Islet precursor cell (in vitro differentiated cells): ENCODE measurements at regions not wholly inside any gene's neighbourhood (a gene's known extent, or its start where the extent isn't known, plus 50 kb on each side); places are given as distances from the start of the nearest gene placed in this dataset.
A peak's percentile ranks its signal among the peaks of the same experiment; 100 is the strongest.
"Not testable (repeated sequence)": the region's sequence is repeated elsewhere in the genome, so short reads cannot be mapped to it uniquely, and the experiment has no call there.

Source experiments
- DNase-seq: peaks from one replicate; pipeline ENCODE4 v3.0.0-alpha.2; 2018

GRCh38 chr3:110494728-110495127 lies 576.9 kb upstream of the NECTIN3 start:
- no peak for DNase-seq

- no peak for DNase-seq
Observed at GRCh38 chr3:110495201-110495927, 576.3 kb upstream of the NECTIN3 start.

GRCh38 chr3:110504401-110504800 lies 567.2 kb upstream of the NECTIN3 start:
- DNase-seq = no peak

- DNase-seq = no peak
Observed at GRCh38 chr3:110504901-110505300, 566.7 kb upstream of the NECTIN3 start.

GRCh38 chr3:110506890-110507289 lies 564.7 kb upstream of the NECTIN3 start:
- DNase-seq = no peak

- not testable (repeated sequence) for DNase-seq
Observed at GRCh38 chr3:110507570-110507969, 564.0 kb upstream of the NECTIN3 start.

- no peak for DNase-seq
Observed at GRCh38 chr3:110512961-110513360, 558.7 kb upstream of the NECTIN3 start.

GRCh38 chr3:110518031-110518430 lies 553.6 kb upstream of the NECTIN3 start:
- no peak for DNase-seq

GRCh38 chr3:110519071-110519470 lies 552.5 kb upstream of the NECTIN3 start:
- DNase-seq = no peak

- DNase-seq = no peak
Observed at GRCh38 chr3:110521019-110521418, 550.6 kb upstream of the NECTIN3 start.

- not testable (repeated sequence) for DNase-seq
Observed at GRCh38 chr3:110525558-110526064, 546.0 kb upstream of the NECTIN3 start.

- DNase-seq = peak; percentile 81
Observed at GRCh38 chr3:110526777-110527727, 544.6 kb upstream of the NECTIN3 start.

- no peak for DNase-seq
Observed at GRCh38 chr3:110528305-110529121, 543.1 kb upstream of the NECTIN3 start.

- no peak for DNase-seq
Observed at GRCh38 chr3:110530902-110531301, 540.7 kb upstream of the NECTIN3 start.

- no peak for DNase-seq
Observed at GRCh38 chr3:110533089-110533488, 538.5 kb upstream of the NECTIN3 start.

GRCh38 chr3:110542552-110543150 lies 529.0 kb upstream of the NECTIN3 start:
- no peak for DNase-seq

GRCh38 chr3:110544730-110545129 lies 526.9 kb upstream of the NECTIN3 start:
- DNase-seq = no peak

- no peak for DNase-seq
Observed at GRCh38 chr3:110550511-110550910, 521.1 kb upstream of the NECTIN3 start.

GRCh38 chr3:110562621-110563020 lies 509.0 kb upstream of the NECTIN3 start:
- DNase-seq = no peak

GRCh38 chr3:110564674-110565073 lies 506.9 kb upstream of the NECTIN3 start:
- no peak for DNase-seq

GRCh38 chr3:110567029-110567428 lies 504.6 kb upstream of the NECTIN3 start:
- DNase-seq = no peak

- peak; percentile 55 for DNase-seq
Observed at GRCh38 chr3:110568246-110568645, 503.4 kb upstream of the NECTIN3 start.
